WTC11 (cell line): ENCODE measurements at regions not wholly inside any gene's neighbourhood (a gene's known extent, or its start where the extent isn't known, plus 50 kb on each side); places are given as distances from the start of the nearest gene placed in this dataset.
A peak's percentile ranks its signal among the peaks of the same experiment; 100 is the strongest.

Experiments
- ATAC-seq: fragments of 200-7000 bp; cut with Tn5 transposase; 2 replicates; pipeline ENCODE4 v1.10.0; 2021; ENCODE audit warnings: mild to moderate bottlenecking, moderate library complexity
- CTCF ChIA-PET: fragments of 300-600 bp; sonication (Branson Sonifier 250); formaldehyde crosslinking; loops from one replicate; lab custom pipeline; 2021; ENCODE audit warnings: antibody characterized with exemption; lab: Charles Lee
- POLR2A ChIA-PET: fragments of 350-600 bp; sonication (Branson Sonifier 250); formaldehyde crosslinking; loops from one replicate; lab custom pipeline; 2021; ENCODE audit warnings: antibody characterized with exemption; lab: Charles Lee
- DNase-seq: peaks from one replicate; pipeline ENCODE4 v3.0.0; 2021; ENCODE audit warnings: low spot score
- H3K27ac Mint-ChIP-seq: 2 replicates; pipeline ENCODE4 v1.8.0; 2021; ENCODE audit warnings: mixed read lengths
- H3K27me3 Mint-ChIP-seq: 2 replicates; pipeline ENCODE4 v1.8.0; 2021; ENCODE audit warnings: low read depth, mild to moderate bottlenecking, moderate library complexity, mixed read lengths
- H3K36me3 Mint-ChIP-seq: 2 replicates; pipeline ENCODE4 v1.8.0; 2021; ENCODE audit warnings: mixed read lengths
- H3K4me1 Mint-ChIP-seq: 2 replicates; pipeline ENCODE4 v1.8.0; 2022; ENCODE audit warnings: mixed read lengths
- H3K4me3 Mint-ChIP-seq: 2 replicates; pipeline ENCODE4 v1.8.0; 2021; ENCODE audit warnings: mild to moderate bottlenecking, moderate library complexity, mixed read lengths
- H3K9me3 Mint-ChIP-seq: 2 replicates; pipeline ENCODE4 v1.8.0; 2021; ENCODE audit warnings: mixed read lengths
- ATF3 ChIP-seq: sonication (generic); formaldehyde crosslinking; conservative IDR thresholded peaks from 2 replicates; pipeline ENCODE4 v1.8.1; 2022; ENCODE audit warnings: mild to moderate bottlenecking, missing genetic modification reagents
- GABPB1 ChIP-seq: sonication (generic); formaldehyde crosslinking; IDR thresholded peaks from 2 replicates; pipeline ENCODE4 v1.8.1; 2023; ENCODE audit warnings: mild to moderate bottlenecking, missing genetic modification reagents
- HMGA2 ChIP-seq: fragments of 250-450 bp; sonication (Bioruptor Pico); IDR thresholded peaks from 2 replicates; pipeline ENCODE4 v1.4.0; 2021; ENCODE audit warnings: mild to moderate bottlenecking, moderate library complexity
- IRF2 ChIP-seq: sonication (generic); formaldehyde crosslinking; IDR thresholded peaks from 2 replicates; pipeline ENCODE4 v1.8.0; 2022; ENCODE audit warnings: low read depth, missing genetic modification reagents, borderline replicate concordance
- JUN ChIP-seq: sonication (generic); formaldehyde crosslinking; IDR thresholded peaks from 2 replicates; pipeline ENCODE4 v1.8.0; 2023; ENCODE audit warnings: mild to moderate bottlenecking, missing genetic modification reagents
- MXD4 ChIP-seq: fragments of 250-450 bp; sonication (Bioruptor Pico); IDR thresholded peaks from 2 replicates; pipeline ENCODE4 v1.8.0; 2021; ENCODE audit warnings: mild to moderate bottlenecking, moderate library complexity, borderline replicate concordance
- NFYB ChIP-seq: sonication (generic); formaldehyde crosslinking; conservative IDR thresholded peaks from 2 replicates; pipeline ENCODE4 v1.8.0; 2022; ENCODE audit warnings: low read depth, missing genetic modification reagents
- NR1H2 ChIP-seq: sonication (generic); formaldehyde crosslinking; IDR thresholded peaks from 2 replicates; pipeline ENCODE4 v1.9.0; 2021; ENCODE audit warnings: mild to moderate bottlenecking, moderate library complexity, missing genetic modification reagents
- RORB ChIP-seq: fragments of 250-450 bp; sonication (Bioruptor Pico); IDR thresholded peaks from 2 replicates; pipeline ENCODE4 v1.9.0; 2021; ENCODE audit warnings: mild to moderate bottlenecking
- SMAD3 ChIP-seq: sonication (generic); formaldehyde crosslinking; IDR thresholded peaks from 2 replicates; pipeline ENCODE4 v1.8.0; 2022; ENCODE audit warnings: missing genetic modification reagents, mild to moderate bottlenecking, borderline replicate concordance
- SMAD4 ChIP-seq: sonication (generic); formaldehyde crosslinking; IDR thresholded peaks from 2 replicates; pipeline ENCODE4 v1.8.0; 2022; ENCODE audit warnings: mild to moderate bottlenecking, missing genetic modification reagents
- SP1 ChIP-seq: sonication (generic); formaldehyde crosslinking; conservative IDR thresholded peaks from 2 replicates; pipeline ENCODE4 v1.8.1; 2022; ENCODE audit warnings: missing genetic modification reagents
- ZBTB21 ChIP-seq: sonication (generic); formaldehyde crosslinking; IDR thresholded peaks from 2 replicates; pipeline ENCODE4 v1.8.1; 2023; ENCODE audit warnings: mild to moderate bottlenecking, missing genetic modification reagents, borderline replicate concordance
- ZBTB43 ChIP-seq: sonication (generic); formaldehyde crosslinking; IDR thresholded peaks from 2 replicates; pipeline ENCODE4 v1.8.1; 2023; ENCODE audit warnings: mild to moderate bottlenecking, missing genetic modification reagents
- ZMAT4 ChIP-seq: fragments of 250-450 bp; sonication (Bioruptor Pico); IDR thresholded peaks from 2 replicates; pipeline ENCODE4 v1.9.0; 2021; ENCODE audit warnings: mild to moderate bottlenecking
- ZNF416 ChIP-seq: fragments of 250-450 bp; sonication (Bioruptor Pico); IDR thresholded peaks from 2 replicates; pipeline ENCODE4 v1.9.0; 2021; ENCODE audit warnings: mild to moderate bottlenecking, inconsistent platforms
- ZNF532 ChIP-seq: fragments of 250-450 bp; sonication (Bioruptor Pico); IDR thresholded peaks from 2 replicates; pipeline ENCODE4 v1.9.0; 2021; ENCODE audit warnings: mild to moderate bottlenecking, borderline replicate concordance
- ZNF671 ChIP-seq: fragments of 250-450 bp; sonication (Bioruptor Pico); IDR thresholded peaks from 2 replicates; pipeline ENCODE4 v1.8.0; 2021; ENCODE audit warnings: mild to moderate bottlenecking

- no peak for DNase-seq
- no peaks in the 10 kb centered on the region for H3K36me3 Mint-ChIP-seq
- ChIA-PET CTCF (interaction anchor here (1.0 kb wide), 1 partner anchor 52 kb away, joined by 5 read pairs; no protein-coding TSS in a partner anchor), POLR2A (interaction anchor here (0.6 kb wide), 1 partner anchor 635 kb away, joined by 4 read pairs; no protein-coding TSS in a partner anchor)
- H3K4me1 Mint-ChIP-seq = peaks cover 22% of the 10 kb centered on the region
- peaks cover 6% of the 10 kb centered on the region for H3K9me3 Mint-ChIP-seq
- no peak overlapping the region for H3K4me3 Mint-ChIP-seq
- TF ChIP-seq SMAD4 = no peak
- no peak for TF ChIP-seq ZNF416 (CRISPR knock-in tag)
- no peak for TF ChIP-seq NFYB (CRISPR knock-in tag)
- TF ChIP-seq ZBTB21 (CRISPR knock-in tag) = no peak
- TF ChIP-seq ATF3 (CRISPR knock-in tag) = no peak
- no peak for TF ChIP-seq ZMAT4
- no peak for TF ChIP-seq IRF2 (CRISPR knock-in tag)
- TF ChIP-seq SMAD3 = no peak
- no peak for TF ChIP-seq ZNF671 (CRISPR knock-in tag)
- no peak for TF ChIP-seq ZBTB43 (CRISPR knock-in tag)
- no peak for TF ChIP-seq HMGA2
- TF ChIP-seq RORB (CRISPR knock-in tag) = no peak
- TF ChIP-seq SP1 = no peak
- no peak for TF ChIP-seq JUN
- TF ChIP-seq MXD4 (CRISPR knock-in tag) = no peak
- H3K27ac Mint-ChIP-seq = no peak overlapping the region
- ATAC-seq = no peak
- no peaks in the 10 kb centered on the region for H3K27me3 Mint-ChIP-seq
Measured at GRCh38 chr6:21537637-21538036, 55.9 kb upstream of the SOX4 start.

GRCh38 chr6:21538186-21538798 lies 55.3 kb upstream of the SOX4 start:
- peaks cover 9% of the 10 kb centered on the region for H3K9me3 Mint-ChIP-seq
- H3K27ac Mint-ChIP-seq = no peak overlapping the region
- ChIA-PET POLR2A (interaction anchor here (0.5 to 0.6 kb wide), 2 partner anchors 261 to 636 kb away, joined by 3 to 4 read pairs; no protein-coding TSS in a partner anchor), CTCF (interaction anchor here (1.0 kb wide), 1 partner anchor 51 kb away, joined by 5 read pairs; no protein-coding TSS in a partner anchor)
- no peak for ATAC-seq
- H3K4me3 Mint-ChIP-seq = no peak overlapping the region
- no peaks in the 10 kb centered on the region for H3K27me3 Mint-ChIP-seq
- H3K36me3 Mint-ChIP-seq = no peaks in the 10 kb centered on the region
- TF ChIP-seq GABPB1 (0 out of 2 replicates have a peak, but pooled peaks have one; percentile 37), NR1H2 (CRISPR knock-in tag) (no peak)
- DNase-seq = no peak
- H3K4me1 Mint-ChIP-seq = peaks cover 22% of the 10 kb centered on the region

- no peak overlapping the region for H3K27ac Mint-ChIP-seq
Measured at GRCh38 chr6:21539621-21540100, 53.9 kb upstream of the SOX4 start.

More at GRCh38 chr6:21539621-21540100, 53.9 kb upstream of the SOX4 start:
- Mint-ChIP-seq H3K36me3 (peaks cover 6% of the 10 kb centered on the region), H3K4me3 (no peak overlapping the region), H3K27me3 (no peaks in the 10 kb centered on the region), H3K4me1 (peaks cover 20% of the 10 kb centered on the region)
- CTCF ChIA-PET = no interaction called here
- ATAC-seq (no peak), DNase-seq (no peak)
- POLR2A ChIA-PET = no interaction called here
- TF ChIP-seq NFYB (CRISPR knock-in tag) (no peak), ZNF532 (CRISPR knock-in tag) (no peak)
- TF ChIP-seq, all 79 proteins: peak for 0
- H3K9me3 Mint-ChIP-seq = peaks cover 14% of the 10 kb centered on the region
